Mucosa of rectum (tissue), 2 donors: ENCODE measurements at regions not wholly inside any gene's neighbourhood (a gene's known extent, or its start where the extent isn't known, plus 50 kb on each side); places are given as distances from the start of the nearest gene placed in this dataset.
"Not testable (repeated sequence)": the region's sequence is repeated elsewhere in the genome, so short reads cannot be mapped to it uniquely, and the experiment has no call there.

Experiments used
- H3K27ac ChIP-seq, 2 donors: one replicate each; pipeline ENCODE4 v1.7.0; 2013; ENCODE audit warnings: inconsistent platforms in 2 of 2, low read depth in 2 of 2, low read length in 2 of 2
- H3K27me3 ChIP-seq, 2 donors: one replicate each; pipeline ENCODE4 v1.7.0; 2013; ENCODE audit warnings: low read length in 2 of 2; ENCODE audit not compliant: control insufficient read depth in 2 of 2, insufficient read depth in 2 of 2
- H3K36me3 ChIP-seq, 2 donors: one replicate each; pipeline ENCODE4 v1.7.0; 2013; ENCODE audit warnings: low read length in 2 of 2; ENCODE audit not compliant: control insufficient read depth in 2 of 2, insufficient read depth in 2 of 2
- H3K4me1 ChIP-seq, 2 donors: one replicate each; pipeline ENCODE4 v1.7.0; 2013; ENCODE audit warnings: low read length in 2 of 2, mild to moderate bottlenecking in 1 of 2; ENCODE audit not compliant: control insufficient read depth in 2 of 2, insufficient read depth in 2 of 2
- H3K4me3 ChIP-seq, 2 donors: one replicate each; pipeline ENCODE4 v1.7.0; 2013; ENCODE audit warnings: low read length in 2 of 2
- H3K9ac ChIP-seq, 2 donors: one replicate each; pipeline ENCODE4 v1.7.0; 2013; ENCODE audit warnings: low read length in 2 of 2, low read depth in 1 of 2, mild to moderate bottlenecking in 1 of 2
- H3K9me3 ChIP-seq, 2 donors: one replicate each; pipeline ENCODE4 v1.7.0; 2013; ENCODE audit warnings: low read length in 2 of 2; ENCODE audit not compliant: control insufficient read depth in 2 of 2
- donor health status: healthy.
- donor health status: Normal muscosa, but diverticular disease.

DNA sequence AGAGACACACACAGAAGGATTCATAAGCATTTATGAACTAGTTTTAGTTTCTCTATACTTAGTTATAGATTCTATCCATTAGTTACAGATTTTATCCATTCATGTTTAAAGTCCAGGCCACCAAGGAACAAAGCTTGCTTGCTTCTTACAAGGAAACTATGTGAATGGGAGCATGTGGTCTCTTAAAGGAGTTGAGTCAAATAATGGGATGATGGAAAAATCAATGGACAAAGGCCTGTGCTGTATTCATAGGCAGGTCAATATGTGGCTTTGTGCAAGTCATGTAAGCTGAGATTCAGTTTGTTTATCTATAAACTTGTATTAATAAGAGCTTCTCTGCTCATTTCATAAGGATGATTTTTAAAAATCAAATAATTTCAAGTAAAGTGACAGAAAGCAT, 172.8 kb upstream of the CDK1 start:
- Histone ChIP-seq H3K9ac (no peak overlapping the region), H3K27ac (no peak overlapping the region), H3K9me3 (no peaks in the 10 kb centered on the region), H3K36me3 (no peaks in the 10 kb centered on the region), H3K27me3 (no peaks in the 10 kb centered on the region), H3K4me1 (no peaks in the 10 kb centered on the region), H3K4me3 (no peak overlapping the region)

DNA sequence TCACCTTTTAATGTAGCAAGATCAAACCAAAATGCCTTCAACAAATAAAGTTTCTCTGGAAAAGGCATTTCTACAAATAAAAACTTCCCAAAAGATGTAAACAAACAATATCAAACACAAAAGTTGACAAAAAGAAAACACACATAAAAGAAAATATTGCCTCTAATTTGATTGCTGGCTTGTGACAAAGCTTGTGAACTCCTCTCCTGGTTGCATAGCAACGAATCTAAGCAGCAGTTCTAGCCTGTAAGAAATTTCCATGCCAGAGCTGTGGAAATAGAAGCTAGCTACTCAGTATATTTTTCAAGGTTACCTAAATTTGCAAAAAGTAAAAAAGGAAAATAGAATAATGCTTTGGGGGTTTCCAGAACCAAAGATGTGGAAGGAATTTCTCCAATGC, 173.9 kb upstream of the CDK1 start:
- no peaks in the 10 kb centered on the region for H3K4me1 ChIP-seq
- no peaks in the 10 kb centered on the region for H3K9me3 ChIP-seq
- no peak overlapping the region for H3K27ac ChIP-seq
- H3K27me3 ChIP-seq: no peaks in the 10 kb centered on the region
- H3K9ac ChIP-seq: no peak overlapping the region
- H3K4me3 ChIP-seq: no peak overlapping the region
- H3K36me3 ChIP-seq: no peaks in the 10 kb centered on the region

DNA sequence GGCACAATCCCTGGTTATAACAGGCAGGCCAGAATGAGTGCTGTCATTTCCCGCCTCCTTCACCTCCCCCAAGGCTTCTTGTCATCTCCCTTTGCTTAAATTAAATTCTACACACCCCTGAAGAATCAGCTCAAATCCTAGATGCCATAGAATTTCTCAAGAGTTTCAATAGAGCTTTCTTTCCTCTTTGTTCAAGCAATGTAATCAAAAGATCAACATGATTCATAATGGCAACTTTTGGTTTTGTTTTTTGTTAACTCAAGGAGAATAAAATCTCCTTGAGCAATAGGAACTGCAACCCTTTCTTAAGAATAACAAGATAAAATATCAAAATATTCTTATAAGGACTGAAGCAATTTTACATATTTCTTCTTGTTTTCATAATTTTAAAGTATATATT, 180.8 kb upstream of the CDK1 start:
- H3K9ac ChIP-seq: no peak overlapping the region
- H3K27ac ChIP-seq: no peak overlapping the region
- H3K4me1 ChIP-seq: no peaks in the 10 kb centered on the region
- no peaks in the 10 kb centered on the region for H3K9me3 ChIP-seq
- no peak overlapping the region for H3K4me3 ChIP-seq
- no peaks in the 10 kb centered on the region for H3K27me3 ChIP-seq
- no peaks in the 10 kb centered on the region for H3K36me3 ChIP-seq

DNA sequence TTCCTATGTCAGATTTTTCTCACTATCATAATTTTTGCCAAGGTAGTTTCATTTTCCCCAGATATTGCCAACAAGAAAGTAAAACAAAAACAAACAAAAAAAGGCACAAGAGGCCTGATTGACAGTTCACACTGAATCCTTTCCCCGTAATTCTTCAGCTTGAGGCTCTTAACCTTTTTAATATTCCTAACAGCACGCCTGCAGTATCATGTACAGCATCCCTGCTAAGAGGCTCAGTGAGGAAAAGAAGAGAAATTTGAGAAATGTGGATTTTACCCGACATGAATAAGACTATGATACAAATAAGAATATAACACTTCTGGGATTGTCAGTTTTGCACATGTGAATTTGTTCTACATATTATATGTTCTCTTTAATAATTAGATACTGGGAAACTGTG, 182.4 kb upstream of the CDK1 start:
- no peak overlapping the region for H3K9ac ChIP-seq
- H3K9me3 ChIP-seq: no peaks in the 10 kb centered on the region
- H3K27ac ChIP-seq: no peak overlapping the region
- no peaks in the 10 kb centered on the region for H3K36me3 ChIP-seq
- no peak overlapping the region for H3K4me3 ChIP-seq
- H3K4me1 ChIP-seq: no peaks in the 10 kb centered on the region
- no peaks in the 10 kb centered on the region for H3K27me3 ChIP-seq

DNA sequence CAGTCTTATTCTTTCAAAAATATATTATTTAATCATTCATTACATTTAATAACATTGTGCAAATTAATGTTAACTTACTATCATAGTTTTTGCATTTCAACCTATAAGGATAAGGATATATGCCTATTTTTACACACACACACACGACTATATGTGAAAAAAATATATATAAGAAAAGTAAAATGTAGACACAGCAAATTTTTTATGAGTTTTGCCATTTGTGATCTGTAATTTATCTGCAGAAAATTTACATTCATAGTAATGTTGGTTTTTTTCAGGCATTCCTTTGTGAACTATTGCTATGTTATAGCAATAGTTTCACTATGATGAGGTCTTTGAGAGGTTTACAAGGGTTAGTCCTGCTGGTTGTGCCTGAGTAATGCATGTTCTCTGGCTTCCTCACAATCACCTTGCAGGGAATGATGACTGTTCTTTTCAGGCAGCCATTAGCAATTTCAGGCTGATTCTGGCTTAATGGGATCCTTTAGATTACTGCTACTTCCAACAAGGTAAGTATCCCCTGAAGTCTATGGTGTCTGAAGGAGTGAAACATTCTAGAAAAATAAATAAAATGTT, 183.7 kb upstream of the CDK1 start:
- Histone ChIP-seq H3K4me3 (no peak overlapping the region), H3K27me3 (no peaks in the 10 kb centered on the region), H3K9ac (no peak overlapping the region), H3K9me3 (no peaks in the 10 kb centered on the region), H3K4me1 (no peaks in the 10 kb centered on the region), H3K27ac (no peak overlapping the region), H3K36me3 (no peaks in the 10 kb centered on the region)

DNA sequence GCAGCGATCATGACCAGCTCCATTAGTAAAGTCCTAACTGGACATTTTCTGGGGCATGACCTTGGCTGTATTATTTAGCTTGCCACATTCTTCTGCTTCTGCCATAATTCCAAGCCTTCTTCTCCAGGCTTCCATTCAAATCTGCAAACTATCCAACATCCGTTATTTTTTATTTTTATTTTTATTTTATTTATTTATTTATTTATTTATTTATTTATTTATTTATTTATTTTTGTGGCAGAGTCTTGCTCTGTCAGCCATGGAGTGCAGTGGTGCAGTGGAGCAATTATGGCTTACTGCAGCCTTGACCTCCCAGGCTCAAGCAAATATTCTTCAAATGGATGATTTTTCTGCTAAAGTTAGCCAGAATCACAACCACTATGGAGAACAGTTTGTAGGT, 187.2 kb upstream of the CDK1 start:
- no peaks in the 10 kb centered on the region for H3K36me3 ChIP-seq
- H3K4me1 ChIP-seq: no peaks in the 10 kb centered on the region
- H3K27me3 ChIP-seq: no peaks in the 10 kb centered on the region
- H3K4me3 ChIP-seq: no peak overlapping the region
- no peak overlapping the region for H3K27ac ChIP-seq
- H3K9me3 ChIP-seq: no peaks in the 10 kb centered on the region
- H3K9ac ChIP-seq: no peak overlapping the region

DNA sequence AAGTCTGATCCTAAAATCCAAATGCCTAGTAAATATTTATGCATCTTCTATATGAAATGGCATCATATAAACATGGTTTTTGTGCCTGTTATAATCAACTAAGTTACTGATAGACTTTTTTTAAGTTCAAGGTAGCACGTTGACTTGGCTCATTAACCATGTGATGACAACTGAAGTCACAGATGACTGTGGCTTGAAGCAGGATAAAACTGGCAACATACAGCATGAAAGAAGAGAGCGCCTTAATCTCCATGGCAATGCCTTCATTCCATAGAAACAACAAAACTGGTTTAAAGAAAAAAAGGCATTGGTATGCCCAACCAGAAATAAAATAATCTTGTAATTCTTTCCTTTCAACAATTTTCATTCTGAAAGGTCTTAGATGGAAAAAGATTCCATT, 188.9 kb upstream of the CDK1 start:
- Histone ChIP-seq H3K4me1 (no peaks in the 10 kb centered on the region), H3K36me3 (no peaks in the 10 kb centered on the region), H3K27me3 (no peaks in the 10 kb centered on the region), H3K4me3 (no peak overlapping the region), H3K9ac (no peak overlapping the region), H3K9me3 (no peaks in the 10 kb centered on the region), H3K27ac (no peak overlapping the region)

DNA sequence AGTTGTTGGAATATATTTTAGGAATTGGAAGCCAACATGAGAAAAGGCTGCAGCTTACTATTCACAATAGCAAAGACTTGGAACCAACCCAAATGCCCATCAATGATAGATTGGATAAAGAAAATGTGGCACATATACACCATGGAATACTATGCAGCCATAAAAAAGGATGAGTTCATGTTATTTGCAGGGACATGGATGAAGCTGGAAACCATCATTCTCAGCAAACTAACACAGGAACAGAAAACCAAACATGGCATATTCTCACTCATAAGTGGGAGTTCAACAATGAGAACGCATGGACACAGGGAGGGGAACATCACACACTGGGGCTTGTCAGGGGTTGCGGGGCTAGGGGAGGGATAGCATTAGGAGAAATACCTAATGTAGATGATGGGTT, 192.1 kb upstream of the ANK3 start:
- H3K9me3 ChIP-seq: not testable (repeated sequence)

DNA sequence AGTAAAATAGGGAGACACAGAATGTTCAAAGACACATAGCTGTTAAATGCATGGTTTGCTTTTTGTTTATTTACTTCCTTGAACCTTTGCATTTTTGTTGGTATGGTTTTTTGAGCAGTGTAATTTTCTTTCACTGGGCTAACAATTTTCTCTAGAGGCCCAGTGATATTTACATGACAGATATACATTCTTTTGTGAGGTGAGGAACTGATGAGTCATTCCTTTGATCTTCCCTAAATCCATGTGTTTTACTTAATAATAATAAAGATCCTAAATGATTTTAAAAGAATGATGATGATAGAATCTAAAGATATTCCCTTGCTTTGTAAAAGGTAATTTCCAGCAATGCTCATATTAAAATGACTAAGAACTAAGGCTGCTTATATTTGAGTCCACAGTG, 188.5 kb upstream of the ANK3 start:
- Histone ChIP-seq H3K9ac (no peak overlapping the region), H3K4me1 (no peaks in the 10 kb centered on the region), H3K9me3 (no peaks in the 10 kb centered on the region), H3K4me3 (no peak overlapping the region), H3K27me3 (no peaks in the 10 kb centered on the region), H3K36me3 (no peaks in the 10 kb centered on the region), H3K27ac (no peak overlapping the region)

More for the DNA sequence above, 192.1 kb upstream of the ANK3 start:
- not testable (repeated sequence) for H3K36me3 ChIP-seq, H3K9ac ChIP-seq, H3K4me1 ChIP-seq, H3K27ac ChIP-seq, H3K27me3 ChIP-seq, H3K4me3 ChIP-seq

DNA sequence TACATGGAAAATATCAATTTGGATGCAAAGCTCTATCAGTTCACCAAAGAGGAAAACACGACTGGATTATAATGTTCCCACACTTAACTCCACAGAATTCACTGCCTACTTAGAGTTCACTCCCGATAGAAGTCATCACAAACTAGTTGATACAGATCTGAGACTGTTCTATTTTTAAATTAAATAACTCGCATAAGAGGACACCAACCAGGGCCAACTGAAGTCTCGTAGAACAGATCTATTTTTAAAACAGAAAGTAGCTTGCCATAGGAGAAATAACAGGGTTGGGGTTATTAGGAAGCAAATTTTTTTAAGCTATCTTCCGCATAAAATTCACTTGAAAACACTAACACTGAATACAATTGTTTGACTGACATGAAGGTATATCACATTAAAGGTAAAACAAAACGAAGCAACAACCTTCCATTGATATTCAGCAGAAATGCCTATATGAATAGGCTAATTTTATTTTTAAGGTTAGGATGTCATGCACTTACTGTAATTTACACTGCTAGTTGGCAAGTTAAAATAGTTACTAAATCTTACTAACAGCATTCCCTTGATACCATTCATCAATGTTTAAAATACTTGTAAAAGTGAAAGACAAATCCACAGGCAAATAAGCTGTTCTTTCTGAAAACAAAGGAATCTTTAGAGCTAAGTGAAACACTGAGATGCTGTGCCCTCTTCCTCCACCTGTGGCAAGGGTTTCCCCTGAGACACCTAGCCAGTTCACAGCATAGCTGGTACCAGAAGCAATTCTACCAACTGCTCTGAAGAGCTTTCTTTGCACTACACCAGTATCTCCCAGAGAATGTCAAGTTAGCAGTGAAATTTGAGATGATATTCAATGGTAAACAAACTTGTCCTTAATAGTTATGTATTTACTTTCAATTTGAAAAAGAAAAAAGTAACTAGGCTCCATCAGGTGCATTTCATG, 186.7 kb upstream of the ANK3 start:
- no peak overlapping the region for H3K4me3 ChIP-seq

More for the DNA sequence above, 186.7 kb upstream of the ANK3 start:
- Histone ChIP-seq H3K27ac (no peak overlapping the region), H3K9me3 (no peaks in the 10 kb centered on the region), H3K4me1 (peaks cover 0 to 6% of the 10 kb centered on the region in 2 donors), H3K9ac (no peak overlapping the region), H3K36me3 (no peaks in the 10 kb centered on the region), H3K27me3 (no peaks in the 10 kb centered on the region)
